ENCODE measurements at regions not wholly inside any gene's neighbourhood (a gene's known extent, or its start where the extent isn't known, plus 50 kb on each side); places are given as distances from the start of the nearest gene placed in this dataset.
"Not testable (repeated sequence)": the region's sequence is repeated elsewhere in the genome, so short reads cannot be mapped to it uniquely, and the experiment has no call there.

DNA sequence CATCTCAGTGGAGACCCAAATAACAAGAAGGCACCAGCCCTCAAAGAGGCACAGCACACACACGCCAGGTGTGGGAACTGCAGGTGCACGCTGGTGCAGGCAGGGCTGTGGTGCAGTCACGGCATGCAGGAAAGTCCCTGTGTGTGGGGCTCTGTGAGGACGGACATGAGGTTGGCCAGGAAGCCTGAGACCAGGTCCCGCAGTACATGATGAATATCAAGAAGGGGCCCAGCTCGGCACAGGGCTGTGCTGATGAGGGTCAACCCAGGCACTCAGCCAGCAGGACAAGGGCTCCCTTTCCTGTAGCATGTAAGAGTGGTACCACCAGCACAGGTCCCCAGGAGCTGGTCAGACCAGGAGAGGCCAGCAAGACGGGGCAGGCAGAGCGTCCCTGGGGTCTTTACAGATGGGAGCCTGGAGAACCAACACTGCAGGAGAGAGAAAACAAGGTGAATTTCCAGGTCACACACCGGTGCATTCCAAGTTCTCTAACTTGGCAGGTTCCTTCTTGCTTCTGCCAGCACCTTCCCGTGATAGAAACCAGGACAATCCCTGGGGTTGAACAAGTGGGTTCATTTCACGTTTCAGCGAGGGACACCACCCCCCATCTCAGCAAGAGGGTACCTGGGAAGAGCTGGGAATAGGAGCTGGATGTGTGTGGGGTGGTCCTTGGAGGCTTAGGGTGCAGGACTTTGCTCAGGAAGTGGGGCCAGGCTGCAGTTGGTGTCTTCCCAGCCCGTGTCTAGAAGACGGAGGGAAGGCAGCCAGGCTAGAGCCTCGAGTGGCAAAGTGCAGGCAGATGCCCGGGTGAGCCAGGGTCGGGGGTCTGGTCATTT is 244.8 kb upstream of the TCERG1L start:
- Histone ChIP-seq H2AFZ (ENCODE audit: insufficient read depth, low read depth, low read length, poor library complexity, severe bottlenecking) (no peak overlapping the region), H3K4me2 (replicated peaks; ENCODE audit: extremely low read depth, low read length, poor library complexity, severe bottlenecking) (no peak overlapping the region), H3K27me3 (ENCODE audit: control insufficient read depth in 2 of 2, insufficient read depth in 2 of 2, low read length in 2 of 2) (no peaks in the 10 kb centered on the region), H3K79me2 (ENCODE audit: insufficient read depth, low read length) (no peaks in the 10 kb centered on the region), H3K9me3 (replicated peaks in 1 of 2; ENCODE audit: control insufficient read depth in 1 of 2, insufficient read depth in 1 of 2, low read length in 2 of 2) (no peaks in the 10 kb centered on the region), H4K20me1 (ENCODE audit: insufficient read depth, low read length) (no peaks in the 10 kb centered on the region), H3K4me1 (ENCODE audit: control insufficient read depth in 1 of 2, insufficient read depth in 2 of 2, low read length in 2 of 2) (no peaks in the 10 kb centered on the region), H3K4me3 (replicated peaks in 1 of 3; ENCODE audit: low read depth in 2 of 3, low read length in 3 of 3) (no peak overlapping the region), H3K27ac (ENCODE audit: low read depth in 1 of 2, low read length in 2 of 2) (no peak overlapping the region), H3K36me3 (replicated peaks in 1 of 2; ENCODE audit: control insufficient read depth in 1 of 2, insufficient read depth in 2 of 2, low read length in 2 of 2) (no peaks in the 10 kb centered on the region), H3K9ac (ENCODE audit: insufficient read depth, low read length, poor library complexity, severe bottlenecking) (no peak overlapping the region)
- no peak overlapping the region for H3K4me3 Mint-ChIP-seq
- no peak for DNase-seq
- intact Hi-C loops (cut with micrococcal nuclease) = no loop called here
- peak overlapping the region in 1 of 7 donors; percentile 59 for H3K27ac Mint-ChIP-seq
- H3K36me3 Mint-ChIP-seq = no peaks in the 10 kb centered on the region
- no peaks in the 10 kb centered on the region for H3K4me1 Mint-ChIP-seq
- H3K9me3 Mint-ChIP-seq = peaks cover 0 to 2% (median 0%) of the 10 kb centered on the region in 7 donors
- H3K27me3 Mint-ChIP-seq (ENCODE audit: low read depth in 3 of 3) = peaks cover 2 to 6% (median 4%) of the 10 kb centered on the region in 3 donors
- WGBS (ENCODE audit: insufficient coverage) = 75% methylated on average over 15 of the region's 17 CpGs
- TF ChIP-seq, protein P1, sequence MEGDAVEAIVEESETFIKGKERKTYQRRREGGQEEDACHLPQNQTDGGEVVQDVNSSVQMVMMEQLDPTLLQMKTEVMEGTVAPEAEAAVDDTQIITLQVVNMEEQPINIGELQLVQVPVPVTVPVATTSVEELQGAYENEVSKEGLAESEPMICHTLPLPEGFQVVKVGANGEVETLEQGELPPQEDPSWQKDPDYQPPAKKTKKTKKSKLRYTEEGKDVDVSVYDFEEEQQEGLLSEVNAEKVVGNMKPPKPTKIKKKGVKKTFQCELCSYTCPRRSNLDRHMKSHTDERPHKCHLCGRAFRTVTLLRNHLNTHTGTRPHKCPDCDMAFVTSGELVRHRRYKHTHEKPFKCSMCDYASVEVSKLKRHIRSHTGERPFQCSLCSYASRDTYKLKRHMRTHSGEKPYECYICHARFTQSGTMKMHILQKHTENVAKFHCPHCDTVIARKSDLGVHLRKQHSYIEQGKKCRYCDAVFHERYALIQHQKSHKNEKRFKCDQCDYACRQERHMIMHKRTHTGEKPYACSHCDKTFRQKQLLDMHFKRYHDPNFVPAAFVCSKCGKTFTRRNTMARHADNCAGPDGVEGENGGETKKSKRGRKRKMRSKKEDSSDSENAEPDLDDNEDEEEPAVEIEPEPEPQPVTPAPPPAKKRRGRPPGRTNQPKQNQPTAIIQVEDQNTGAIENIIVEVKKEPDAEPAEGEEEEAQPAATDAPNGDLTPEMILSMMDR (IDR thresholded peaks at IDR 0.05) = no peak

- H3K36me3 ChIP-seq (replicated peaks in 1 of 2; ENCODE audit: control insufficient read depth in 1 of 2, insufficient read depth in 2 of 2, low read length in 2 of 2) = no peaks in the 10 kb centered on the region
- no peaks in the 10 kb centered on the region for H3K79me2 ChIP-seq (ENCODE audit: insufficient read depth, low read length)
- no peaks in the 10 kb centered on the region for H3K4me1 ChIP-seq (ENCODE audit: control insufficient read depth in 1 of 2, insufficient read depth in 2 of 2, low read length in 2 of 2)
- TF ChIP-seq, protein P1 (IDR thresholded peaks at IDR 0.05) = no peak
- H2AFZ ChIP-seq (ENCODE audit: insufficient read depth, low read depth, low read length, poor library complexity, severe bottlenecking) = no peak overlapping the region
- no peak overlapping the region for H3K9ac ChIP-seq (ENCODE audit: insufficient read depth, low read length, poor library complexity, severe bottlenecking)
- H3K36me3 Mint-ChIP-seq = no peaks in the 10 kb centered on the region
- no peak overlapping the region for H3K27ac Mint-ChIP-seq
- no peaks in the 10 kb centered on the region for H3K27me3 ChIP-seq (ENCODE audit: control insufficient read depth in 2 of 2, insufficient read depth in 2 of 2, low read length in 2 of 2)
- H3K4me3 Mint-ChIP-seq = no peak overlapping the region
- no peaks in the 10 kb centered on the region for H3K9me3 ChIP-seq (replicated peaks in 1 of 2; ENCODE audit: control insufficient read depth in 1 of 2, insufficient read depth in 1 of 2, low read length in 2 of 2)
- intact Hi-C loops (cut with micrococcal nuclease) = no loop called here
- H4K20me1 ChIP-seq (ENCODE audit: insufficient read depth, low read length) = no peaks in the 10 kb centered on the region
- H3K9me3 Mint-ChIP-seq = peaks cover 0 to 2% (median 0%) of the 10 kb centered on the region in 7 donors
- 90% methylated on average over 3 of the region's 12 CpGs for WGBS (ENCODE audit: insufficient coverage)
- H3K4me3 ChIP-seq (replicated peaks in 1 of 3; ENCODE audit: low read depth in 2 of 3, low read length in 3 of 3) = no peak overlapping the region
- no peaks in the 10 kb centered on the region for H3K4me1 Mint-ChIP-seq
- no peak overlapping the region for H3K4me2 ChIP-seq (replicated peaks; ENCODE audit: extremely low read depth, low read length, poor library complexity, severe bottlenecking)
- H3K27ac ChIP-seq (ENCODE audit: low read depth in 1 of 2, low read length in 2 of 2) = no peak overlapping the region
- peaks cover 1 to 5% (median 4%) of the 10 kb centered on the region in 3 donors for H3K27me3 Mint-ChIP-seq (ENCODE audit: low read depth in 3 of 3)
- no peak for DNase-seq
These were observed 245.5 kb upstream of the TCERG1L start for GRCh38 chr10:131556897-131557495.

GRCh38 chr10:131557956-131558355 is 246.4 kb upstream of the TCERG1L start:
- H3K79me2 ChIP-seq (ENCODE audit: insufficient read depth, low read length); H3K36me3 Mint-ChIP-seq; H3K36me3 ChIP-seq (replicated peaks in 1 of 2; ENCODE audit: control insufficient read depth in 1 of 2, insufficient read depth in 2 of 2, low read length in 2 of 2); H3K4me3 Mint-ChIP-seq; intact Hi-C loops (cut with micrococcal nuclease); H3K9me3 Mint-ChIP-seq; H3K4me2 ChIP-seq (replicated peaks; ENCODE audit: extremely low read depth, low read length, poor library complexity, severe bottlenecking); H4K20me1 ChIP-seq (ENCODE audit: insufficient read depth, low read length); DNase-seq; H3K4me1 Mint-ChIP-seq; H3K9me3 ChIP-seq (replicated peaks in 1 of 2; ENCODE audit: control insufficient read depth in 1 of 2, insufficient read depth in 1 of 2, low read length in 2 of 2); H3K9ac ChIP-seq (ENCODE audit: insufficient read depth, low read length, poor library complexity, severe bottlenecking); H3K27ac ChIP-seq (ENCODE audit: low read depth in 1 of 2, low read length in 2 of 2); H3K4me3 ChIP-seq (replicated peaks in 1 of 3; ENCODE audit: low read depth in 2 of 3, low read length in 3 of 3); H3K27me3 Mint-ChIP-seq (ENCODE audit: low read depth in 3 of 3); H3K4me1 ChIP-seq (ENCODE audit: control insufficient read depth in 1 of 2, insufficient read depth in 2 of 2, low read length in 2 of 2); H3K27me3 ChIP-seq (ENCODE audit: control insufficient read depth in 2 of 2, insufficient read depth in 2 of 2, low read length in 2 of 2); H2AFZ ChIP-seq (ENCODE audit: insufficient read depth, low read depth, low read length, poor library complexity, severe bottlenecking); H3K27ac Mint-ChIP-seq: not testable (repeated sequence)
- WGBS (ENCODE audit: insufficient coverage) = 100% methylated on average over 1 of the region's 9 CpGs

All from CD14-positive monocyte (primary cell).